H9 (cell line): ENCODE measurements at regions not wholly inside any gene's neighbourhood (a gene's known extent, or its start where the extent isn't known, plus 50 kb on each side); places are given as distances from the start of the nearest gene placed in this dataset.

Experiments used
- DNase-seq: peaks from one replicate; pipeline ENCODE4 v3.0.0-alpha.2; 2017
- H2AFZ ChIP-seq: one replicate; pipeline ENCODE4 v1.6.1; 2013; ENCODE audit warnings: mild to moderate bottlenecking, low read length, control low read depth, moderate library complexity
- H2AK5ac ChIP-seq: 2 replicates; pipeline ENCODE4 v1.6.1; 2013; ENCODE audit warnings: low read length, control low read depth, mixed read lengths; ENCODE audit not compliant: insufficient read length
- H2BK120ac ChIP-seq: one replicate; pipeline ENCODE4 v1.6.1; 2013; ENCODE audit warnings: low read depth, mild to moderate bottlenecking, low read length, control low read depth, inconsistent platforms; ENCODE audit not compliant: poor library complexity, severe bottlenecking
- H2BK12ac ChIP-seq: 2 replicates; pipeline ENCODE4 v1.6.1; 2013; ENCODE audit warnings: low read length, control low read depth, mixed read lengths, low read depth; ENCODE audit not compliant: insufficient read length
- H2BK15ac ChIP-seq: 2 replicates; pipeline ENCODE4 v1.6.1; 2013; ENCODE audit warnings: low read depth, low read length, control low read depth
- H2BK20ac ChIP-seq: one replicate; pipeline ENCODE4 v1.6.1; 2013; ENCODE audit warnings: low read depth, mild to moderate bottlenecking, low read length, control low read depth, inconsistent platforms; ENCODE audit not compliant: poor library complexity, severe bottlenecking
- H2BK5ac ChIP-seq: 2 replicates; pipeline ENCODE4 v1.6.1; 2013; ENCODE audit warnings: low read length, control low read depth, mixed read lengths; ENCODE audit not compliant: insufficient read length
- H3K14ac ChIP-seq: 2 replicates; pipeline ENCODE4 v1.6.1; 2013; ENCODE audit warnings: low read length, control low read depth; ENCODE audit not compliant: insufficient read depth
- H3K18ac ChIP-seq: 2 replicates; pipeline ENCODE4 v1.6.1; 2013; ENCODE audit warnings: low read depth, mild to moderate bottlenecking, mixed read lengths, low read length, control low read depth; ENCODE audit not compliant: insufficient read length
- H3K23ac ChIP-seq: 2 replicates; pipeline ENCODE4 v1.6.1; 2013; ENCODE audit warnings: low read length, control low read depth, mixed read lengths, low read depth; ENCODE audit not compliant: insufficient read length
- H3K23me2 ChIP-seq: 2 replicates; pipeline ENCODE4 v1.6.1; 2013; ENCODE audit warnings: low read depth, mild to moderate bottlenecking, mixed read lengths, low read length, control low read depth; ENCODE audit not compliant: insufficient read length, poor library complexity, severe bottlenecking
- H3K27ac ChIP-seq: 2 replicates; pipeline ENCODE4 v1.5.1; 2013; ENCODE audit warnings: low read length, control low read depth, mixed read lengths, low read depth; ENCODE audit not compliant: insufficient read length
- H3K27me3 ChIP-seq: 2 replicates; pipeline ENCODE4 v1.6.1; 2013; ENCODE audit warnings: low read length, control low read depth, inconsistent platforms; ENCODE audit not compliant: insufficient read depth
- H3K4ac ChIP-seq: 2 replicates; pipeline ENCODE4 v1.6.1; 2013; ENCODE audit warnings: low read depth, mild to moderate bottlenecking, control low read depth, inconsistent platforms, low read length, moderate library complexity
- H3K4me1 ChIP-seq: 2 replicates; pipeline ENCODE4 v1.6.1; 2013; ENCODE audit warnings: low read length, control low read depth, inconsistent platforms; ENCODE audit not compliant: insufficient read depth
- H3K4me2 ChIP-seq: 2 replicates; pipeline ENCODE4 v1.6.1; 2013; ENCODE audit warnings: low read length, control low read depth, mixed read lengths; ENCODE audit not compliant: insufficient read length, insufficient read depth
- H3K56ac ChIP-seq: 2 replicates; pipeline ENCODE4 v1.6.1; 2013; ENCODE audit warnings: low read depth, mild to moderate bottlenecking, mixed read lengths, low read length, control low read depth; ENCODE audit not compliant: insufficient read length
- H3K79me1 ChIP-seq: 2 replicates; pipeline ENCODE4 v1.6.1; 2013; ENCODE audit warnings: low read depth, mild to moderate bottlenecking, moderate library complexity, low read length, control low read depth, inconsistent platforms; ENCODE audit not compliant: insufficient read depth, poor library complexity, severe bottlenecking
- H3K79me2 ChIP-seq: 2 replicates; pipeline ENCODE4 v1.6.1; 2013; ENCODE audit warnings: low read length, control low read depth, inconsistent platforms; ENCODE audit not compliant: insufficient read depth
- H3K9ac ChIP-seq: 2 replicates; pipeline ENCODE4 v1.6.1; 2013; ENCODE audit warnings: low read length, control low read depth, mixed read lengths; ENCODE audit not compliant: insufficient read length; ENCODE audit errors: extremely low read depth
- H3K9me3 ChIP-seq: one replicate; pipeline ENCODE4 v1.6.1; 2013; ENCODE audit warnings: low read depth, low read length, inconsistent platforms; ENCODE audit not compliant: control insufficient read depth
- H3T11ph ChIP-seq: one replicate; pipeline ENCODE4 v1.6.1; 2013; ENCODE audit warnings: mild to moderate bottlenecking, low read length, control low read depth, inconsistent platforms
- H4K20me1 ChIP-seq: one replicate; pipeline ENCODE4 v1.6.1; 2013; ENCODE audit not compliant: control insufficient read depth, insufficient read length, insufficient read depth
- H4K5ac ChIP-seq: 2 replicates; pipeline ENCODE4 v1.6.1; 2013; ENCODE audit warnings: low read depth, mild to moderate bottlenecking, mixed read lengths, low read length, control low read depth; ENCODE audit not compliant: insufficient read length
- H4K8ac ChIP-seq: replicated peaks from 2 replicates; pipeline ENCODE4 v1.6.1; 2013; ENCODE audit warnings: low read length, control low read depth, mixed read lengths, low read depth; ENCODE audit not compliant: insufficient read length
- H4K91ac ChIP-seq: 2 replicates; pipeline ENCODE4 v1.6.1; 2013; ENCODE audit warnings: low read depth, mild to moderate bottlenecking, moderate library complexity, mixed read lengths, low read length, control low read depth; ENCODE audit not compliant: insufficient read length
- H3K27ac Mint-ChIP-seq, 3 experiments: 2 replicates in 2 of 3; 3 replicates in 1 of 3; pipeline ENCODE4 v1.8.0; 2020 to 2021; ENCODE audit warnings: mixed read lengths in 3 of 3, mild to moderate bottlenecking in 1 of 3, moderate library complexity in 1 of 3
- H3K27me3 Mint-ChIP-seq: 2 replicates; pipeline ENCODE4 v1.8.0; 2021; ENCODE audit warnings: low read depth, mild to moderate bottlenecking, moderate library complexity, mixed read lengths
- H3K36me3 Mint-ChIP-seq, 3 experiments: 2 replicates in 2 of 3; 3 replicates in 1 of 3; pipeline ENCODE4 v1.8.0; 2020 to 2021; ENCODE audit warnings: low read depth in 3 of 3, mixed read lengths in 3 of 3; ENCODE audit not compliant: insufficient read depth in 1 of 3
- H3K4me1 Mint-ChIP-seq, 2 experiments: 2 replicates each; pipeline ENCODE4 v1.8.0; 2020; ENCODE audit warnings: mixed read lengths in 2 of 2
- H3K4me3 Mint-ChIP-seq, 2 experiments: 2 replicates in 1 of 2; 3 replicates in 1 of 2; pipeline ENCODE4 v1.8.0; 2020 to 2021; ENCODE audit warnings: mild to moderate bottlenecking in 2 of 2, mixed read lengths in 2 of 2, moderate library complexity in 1 of 2
- H3K9me3 Mint-ChIP-seq, 2 experiments: 2 replicates in 1 of 2; 3 replicates in 1 of 2; pipeline ENCODE4 v1.8.0; 2020; ENCODE audit warnings: mild to moderate bottlenecking in 2 of 2, mixed read lengths in 2 of 2, moderate library complexity in 1 of 2
- CTCF ChIP-seq: fragments of 200-600 bp; sonication (generic); conservative IDR thresholded peaks from 3 replicates; pipeline ENCODE4 v1.8.0; 2021; ENCODE audit warnings: antibody characterized with exemption, mild to moderate bottlenecking
- WGBS: extraction: QIAGEN DNeasy Blood & Tissue Kit; methylation state at CpG from one replicate; pipeline ENCODE4 v1.1.7; 2013; ENCODE audit warnings: missing lambda C conversion rate, low lambda C conversion rate, mixed read lengths; ENCODE audit not compliant: insufficient read length; ENCODE audit errors: extremely low coverage; 5-methylcytosine and 5-hydroxymethylcytosine counted together

- Mint-ChIP-seq H3K36me3 (peaks cover 0 to 3% (median 0%) of the 10 kb centered on the region in 3 experiments; a peak in 1 of 7 replicates), H3K4me1 (peaks cover 55 to 58% of the 10 kb centered on the region in 2 experiments), H3K9me3 (peaks cover 0 to 3% of the 10 kb centered on the region in 2 experiments; a peak in 3 of 5 replicates)
Observed at GRCh38 chr2:128494307-128494639, 175.6 kb upstream of the HS6ST1 start.

More at GRCh38 chr2:128494307-128494639, 175.6 kb upstream of the HS6ST1 start:
- Histone ChIP-seq H2BK5ac (no peak overlapping the region), H3K9me3 (no peaks in the 10 kb centered on the region), H4K20me1 (no peaks in the 10 kb centered on the region), H2BK15ac (no peak overlapping the region), H2BK12ac (no peak overlapping the region), H3K27ac (no peak overlapping the region), H3K4ac (no peak overlapping the region), H2BK20ac (no peak overlapping the region), H2AK5ac (no peak overlapping the region), H4K91ac (no peak overlapping the region), H3K56ac (no peak overlapping the region), H3K9ac (no peak overlapping the region), H3K23me2 (no peaks in the 10 kb centered on the region), H3K4me1 (peaks cover 10% of the 10 kb centered on the region; the same call in 1 of the 2 replicates), H3K79me2 (no peaks in the 10 kb centered on the region), H2AFZ (no peak overlapping the region), H3K23ac (no peak overlapping the region), H3K4me2 (no peak overlapping the region), H3K79me1 (no peaks in the 10 kb centered on the region), H3K18ac (no peak overlapping the region), H3T11ph (no peak overlapping the region), H2BK120ac (no peak overlapping the region), H4K8ac (no peak overlapping the region), H4K5ac (no peak overlapping the region), H3K27me3 (no peaks in the 10 kb centered on the region), H3K14ac (no peak overlapping the region)
- Mint-ChIP-seq H3K27me3 (peaks cover 2% of the 10 kb centered on the region), H3K4me3 (no peak overlapping the region), H3K27ac (peak overlapping the region in 2 of 3 experiments; percentile 7 to 65; a peak in 2 of 7 replicates)
- TF ChIP-seq CTCF, result no peak
- DNase-seq, result no peak
- WGBS, result no CpG with 5 or more reads among the region's 8 CpGs
